ENCODE measurements at regions not wholly inside any gene's neighbourhood (a gene's known extent, or its start where the extent isn't known, plus 50 kb on each side); places are given as distances from the start of the nearest gene placed in this dataset.

DNA sequence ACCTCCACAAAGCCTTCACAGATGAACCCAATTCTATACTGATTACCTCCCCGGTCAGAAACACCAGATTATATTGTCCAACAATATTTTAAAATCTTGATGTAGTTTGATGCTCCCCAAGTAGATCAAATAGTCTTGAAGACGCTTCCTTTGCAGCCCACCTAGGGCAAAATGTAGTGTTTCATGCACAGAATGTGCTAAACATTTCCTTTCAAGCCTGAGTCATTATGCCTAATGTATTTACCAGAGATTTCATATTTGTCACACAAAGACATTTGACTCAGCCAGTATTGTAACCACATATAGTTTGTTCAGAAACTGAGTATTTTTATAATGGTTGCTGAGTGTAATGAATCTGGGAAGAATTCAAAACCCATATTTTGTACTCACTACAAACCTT, 1396.8 kb downstream of the LRRC4C start:
- Histone ChIP-seq H3K27ac (ENCODE audit: low read depth, low read length, poor library complexity, severe bottlenecking) (no peak overlapping the region), H3K9me2 (ENCODE audit: low read depth, low read length) (no peaks in the 10 kb centered on the region), H3K9me3 (ENCODE audit: low read length) (no peaks in the 10 kb centered on the region), H3K9ac (ENCODE audit: low read length) (no peak overlapping the region), H3F3A (ENCODE audit: insufficient read depth, low read length) (no peaks in the 10 kb centered on the region), H3K27me3 (ENCODE audit: insufficient read depth, low read length) (no peaks in the 10 kb centered on the region), H3K4me3 (ENCODE audit: low read depth, low read length, poor library complexity, severe bottlenecking) (no peak overlapping the region), H3K36me3 (ENCODE audit: insufficient read depth, low read length) (no peaks in the 10 kb centered on the region), H3K4me1 (ENCODE audit: insufficient read depth, low read length, severe bottlenecking) (no peaks in the 10 kb centered on the region), H4K20me1 (ENCODE audit: insufficient read depth, low read length) (no peaks in the 10 kb centered on the region), H3K4me2 (ENCODE audit: low read length) (no peak overlapping the region), H2AFZ (ENCODE audit: low read length) (no peak overlapping the region), H3K79me2 (ENCODE audit: insufficient read depth, low read length) (no peaks in the 10 kb centered on the region)
- TF ChIP-seq, protein P1, sequence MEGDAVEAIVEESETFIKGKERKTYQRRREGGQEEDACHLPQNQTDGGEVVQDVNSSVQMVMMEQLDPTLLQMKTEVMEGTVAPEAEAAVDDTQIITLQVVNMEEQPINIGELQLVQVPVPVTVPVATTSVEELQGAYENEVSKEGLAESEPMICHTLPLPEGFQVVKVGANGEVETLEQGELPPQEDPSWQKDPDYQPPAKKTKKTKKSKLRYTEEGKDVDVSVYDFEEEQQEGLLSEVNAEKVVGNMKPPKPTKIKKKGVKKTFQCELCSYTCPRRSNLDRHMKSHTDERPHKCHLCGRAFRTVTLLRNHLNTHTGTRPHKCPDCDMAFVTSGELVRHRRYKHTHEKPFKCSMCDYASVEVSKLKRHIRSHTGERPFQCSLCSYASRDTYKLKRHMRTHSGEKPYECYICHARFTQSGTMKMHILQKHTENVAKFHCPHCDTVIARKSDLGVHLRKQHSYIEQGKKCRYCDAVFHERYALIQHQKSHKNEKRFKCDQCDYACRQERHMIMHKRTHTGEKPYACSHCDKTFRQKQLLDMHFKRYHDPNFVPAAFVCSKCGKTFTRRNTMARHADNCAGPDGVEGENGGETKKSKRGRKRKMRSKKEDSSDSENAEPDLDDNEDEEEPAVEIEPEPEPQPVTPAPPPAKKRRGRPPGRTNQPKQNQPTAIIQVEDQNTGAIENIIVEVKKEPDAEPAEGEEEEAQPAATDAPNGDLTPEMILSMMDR (IDR thresholded peaks at IDR 0.05; ENCODE audit: low read length) = no peak
- TF ChIP-seq EZH2 (IDR thresholded peaks at IDR 0.05; ENCODE audit: borderline replicate concordance, low read length) = no peak

- Histone ChIP-seq H3K9me3 (ENCODE audit: low read length) (no peaks in the 10 kb centered on the region), H3K4me2 (ENCODE audit: low read length) (no peak overlapping the region), H3K9ac (ENCODE audit: low read length) (no peak overlapping the region), H3K27me3 (ENCODE audit: insufficient read depth, low read length) (no peaks in the 10 kb centered on the region), H3K4me1 (ENCODE audit: insufficient read depth, low read length, severe bottlenecking) (no peaks in the 10 kb centered on the region), H3K27ac (ENCODE audit: low read depth, low read length, poor library complexity, severe bottlenecking) (no peak overlapping the region), H3K4me3 (ENCODE audit: low read depth, low read length, poor library complexity, severe bottlenecking) (no peak overlapping the region), H2AFZ (ENCODE audit: low read length) (no peak overlapping the region), H3K79me2 (ENCODE audit: insufficient read depth, low read length) (no peaks in the 10 kb centered on the region), H3F3A (ENCODE audit: insufficient read depth, low read length) (no peaks in the 10 kb centered on the region), H3K9me2 (ENCODE audit: low read depth, low read length) (no peaks in the 10 kb centered on the region), H4K20me1 (ENCODE audit: insufficient read depth, low read length) (no peaks in the 10 kb centered on the region), H3K36me3 (ENCODE audit: insufficient read depth, low read length) (no peaks in the 10 kb centered on the region)
- TF ChIP-seq EZH2 (IDR thresholded peaks at IDR 0.05; ENCODE audit: borderline replicate concordance, low read length) = no peak
- TF ChIP-seq, protein P1 (IDR thresholded peaks at IDR 0.05; ENCODE audit: low read length) = no peak
These were observed 1398.2 kb downstream of the LRRC4C start for GRCh38 chr11:40061221-40061620.

GRCh38 chr11:40054631-40055030, 1404.8 kb downstream of the LRRC4C start:
- no peak overlapping the region for H3K27ac ChIP-seq (ENCODE audit: low read depth, low read length, poor library complexity, severe bottlenecking)
- H3K4me1 ChIP-seq (ENCODE audit: insufficient read depth, low read length, severe bottlenecking) = no peaks in the 10 kb centered on the region
- no peak overlapping the region for H3K4me3 ChIP-seq (ENCODE audit: low read depth, low read length, poor library complexity, severe bottlenecking)
- no peaks in the 10 kb centered on the region for H3K9me2 ChIP-seq (ENCODE audit: low read depth, low read length)
- no peaks in the 10 kb centered on the region for H3K9me3 ChIP-seq (ENCODE audit: low read length)
- H2AFZ ChIP-seq (ENCODE audit: low read length) = no peak overlapping the region
- H3K9ac ChIP-seq (ENCODE audit: low read length) = no peak overlapping the region
- no peaks in the 10 kb centered on the region for H4K20me1 ChIP-seq (ENCODE audit: insufficient read depth, low read length)
- no peaks in the 10 kb centered on the region for H3K36me3 ChIP-seq (ENCODE audit: insufficient read depth, low read length)
- no peaks in the 10 kb centered on the region for H3K79me2 ChIP-seq (ENCODE audit: insufficient read depth, low read length)
- H3K4me2 ChIP-seq (ENCODE audit: low read length) = no peak overlapping the region
- no peaks in the 10 kb centered on the region for H3F3A ChIP-seq (ENCODE audit: insufficient read depth, low read length)
- no peaks in the 10 kb centered on the region for H3K27me3 ChIP-seq (ENCODE audit: insufficient read depth, low read length)
- TF ChIP-seq EZH2 (IDR thresholded peaks at IDR 0.05; ENCODE audit: borderline replicate concordance, low read length) = no peak
- TF ChIP-seq, protein P1 (IDR thresholded peaks at IDR 0.05; ENCODE audit: low read length) = no peak
